ENCODE measurements at regions not wholly inside any gene's neighbourhood (a gene's known extent, or its start where the extent isn't known, plus 50 kb on each side); places are given as distances from the start of the nearest gene placed in this dataset.

DNA sequence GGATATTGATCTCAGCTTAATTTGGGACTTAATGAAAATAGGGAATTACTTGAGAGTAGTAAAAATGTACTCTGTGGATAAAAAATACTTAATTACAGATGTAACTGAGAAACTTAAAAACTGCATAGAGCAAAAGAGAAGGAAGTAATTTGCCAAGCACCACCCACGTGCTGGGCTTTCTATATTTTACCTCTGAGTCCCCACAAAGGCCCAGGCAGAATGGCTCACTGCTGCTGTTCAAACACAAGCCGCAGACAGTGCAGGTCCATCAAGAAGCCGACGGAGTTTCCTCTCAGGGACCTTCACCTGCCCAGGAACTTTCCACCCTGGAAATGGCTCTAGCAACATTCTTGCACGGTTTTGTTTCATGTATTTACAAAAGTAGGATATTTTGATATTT lies 77.2 kb upstream of the TRPM1 start:
- Histone ChIP-seq H3K9me3 (replicated peaks) (peaks cover 41% of the 10 kb centered on the region), H3K4me3 (no peak overlapping the region), H3K36me3 (no peaks in the 10 kb centered on the region), H3K4me1 (no peaks in the 10 kb centered on the region), H3K27ac (replicated peaks) (no peak overlapping the region), H3K27me3 (ENCODE audit: low read depth) (no peaks in the 10 kb centered on the region)
- intact Hi-C loops (cut with micrococcal nuclease): no loop called here
- DNase-seq: no peak
- TF ChIP-seq, protein P1, sequence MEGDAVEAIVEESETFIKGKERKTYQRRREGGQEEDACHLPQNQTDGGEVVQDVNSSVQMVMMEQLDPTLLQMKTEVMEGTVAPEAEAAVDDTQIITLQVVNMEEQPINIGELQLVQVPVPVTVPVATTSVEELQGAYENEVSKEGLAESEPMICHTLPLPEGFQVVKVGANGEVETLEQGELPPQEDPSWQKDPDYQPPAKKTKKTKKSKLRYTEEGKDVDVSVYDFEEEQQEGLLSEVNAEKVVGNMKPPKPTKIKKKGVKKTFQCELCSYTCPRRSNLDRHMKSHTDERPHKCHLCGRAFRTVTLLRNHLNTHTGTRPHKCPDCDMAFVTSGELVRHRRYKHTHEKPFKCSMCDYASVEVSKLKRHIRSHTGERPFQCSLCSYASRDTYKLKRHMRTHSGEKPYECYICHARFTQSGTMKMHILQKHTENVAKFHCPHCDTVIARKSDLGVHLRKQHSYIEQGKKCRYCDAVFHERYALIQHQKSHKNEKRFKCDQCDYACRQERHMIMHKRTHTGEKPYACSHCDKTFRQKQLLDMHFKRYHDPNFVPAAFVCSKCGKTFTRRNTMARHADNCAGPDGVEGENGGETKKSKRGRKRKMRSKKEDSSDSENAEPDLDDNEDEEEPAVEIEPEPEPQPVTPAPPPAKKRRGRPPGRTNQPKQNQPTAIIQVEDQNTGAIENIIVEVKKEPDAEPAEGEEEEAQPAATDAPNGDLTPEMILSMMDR (IDR thresholded peaks at IDR 0.05; ENCODE audit: borderline replicate concordance): no peak

DNA sequence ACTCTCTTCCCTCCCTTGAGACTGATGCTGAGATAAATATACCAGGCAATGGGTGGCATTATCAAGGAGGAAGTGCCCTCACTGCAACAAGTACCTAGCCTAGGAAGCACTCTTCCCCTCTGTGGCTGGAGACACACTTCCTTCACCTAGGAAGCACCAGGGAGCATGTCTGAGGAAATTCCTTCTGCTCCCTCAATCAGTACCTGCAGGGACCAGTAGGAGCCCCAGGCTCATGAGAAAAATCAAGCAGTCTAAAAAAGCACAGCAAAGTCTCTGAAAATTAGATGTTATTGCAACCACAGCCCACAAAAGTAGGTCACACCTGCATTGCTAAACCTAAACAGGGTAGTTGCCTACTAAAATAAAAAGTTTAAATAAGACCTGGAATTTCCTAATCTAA lies 78.2 kb upstream of the TRPM1 start:
- no peak overlapping the region for H3K27ac ChIP-seq (replicated peaks)
- intact Hi-C loops (cut with micrococcal nuclease): no loop called here
- no peak overlapping the region for H3K4me3 ChIP-seq
- peaks cover 41% of the 10 kb centered on the region for H3K9me3 ChIP-seq (replicated peaks)
- no peak for DNase-seq
- H3K27me3 ChIP-seq (ENCODE audit: low read depth): no peaks in the 10 kb centered on the region
- TF ChIP-seq, protein P1 (IDR thresholded peaks at IDR 0.05; ENCODE audit: borderline replicate concordance): no peak
- no peaks in the 10 kb centered on the region for H3K36me3 ChIP-seq
- no peaks in the 10 kb centered on the region for H3K4me1 ChIP-seq

DNA sequence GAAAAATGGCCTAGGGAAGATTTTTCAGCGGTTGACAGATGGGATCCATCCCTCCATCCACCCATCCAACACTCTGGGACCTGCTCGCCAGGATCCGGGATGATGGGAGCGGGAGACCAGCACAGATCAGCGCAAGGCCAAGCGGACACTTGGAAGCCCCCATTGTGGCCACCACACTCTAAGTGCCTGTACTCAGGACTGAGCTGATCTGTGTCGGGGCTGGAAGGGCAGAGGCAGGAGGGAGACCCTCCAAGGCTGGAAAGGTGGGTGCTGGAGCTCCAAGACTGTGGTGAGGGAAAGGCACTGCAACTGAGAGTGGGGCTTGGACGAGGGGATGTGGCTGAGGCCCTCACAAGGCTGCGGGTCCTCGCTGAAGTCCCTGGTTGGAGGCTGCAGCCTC lies 91.8 kb upstream of the TRPM1 start:
- no peaks in the 10 kb centered on the region for H3K27me3 ChIP-seq (ENCODE audit: low read depth)
- H3K9me3 ChIP-seq (replicated peaks): peaks cover 25% of the 10 kb centered on the region
- no peaks in the 10 kb centered on the region for H3K4me1 ChIP-seq
- H3K27ac ChIP-seq (replicated peaks): no peak overlapping the region
- TF ChIP-seq, protein P1 (IDR thresholded peaks at IDR 0.05; ENCODE audit: borderline replicate concordance): no peak
- intact Hi-C loops (cut with micrococcal nuclease): no loop called here
- H3K36me3 ChIP-seq: no peaks in the 10 kb centered on the region
- H3K4me3 ChIP-seq: no peak overlapping the region
- no peak for DNase-seq

DNA sequence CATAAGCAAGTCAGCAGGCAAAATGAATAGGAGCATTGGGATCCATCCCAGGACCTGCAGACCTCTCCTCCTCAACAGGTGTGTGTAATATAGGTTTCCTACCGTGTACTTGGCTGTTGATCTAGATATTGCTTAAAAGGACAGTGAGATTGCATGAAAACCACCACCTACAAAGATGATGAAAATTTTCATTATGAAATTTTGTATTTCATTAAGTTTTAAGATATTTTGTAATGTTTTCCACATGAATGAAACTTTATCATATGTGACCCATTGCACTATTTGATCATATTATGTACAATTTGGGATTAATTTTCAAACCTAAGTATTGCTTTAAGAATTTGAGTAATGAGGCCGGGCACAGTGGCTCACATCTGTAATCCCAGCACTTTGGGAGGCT lies 94.3 kb upstream of the TRPM1 start:
- no peak overlapping the region for H3K4me3 ChIP-seq
- H3K27ac ChIP-seq (replicated peaks): no peak overlapping the region
- H3K9me3 ChIP-seq (replicated peaks): no peaks in the 10 kb centered on the region
- no peaks in the 10 kb centered on the region for H3K27me3 ChIP-seq (ENCODE audit: low read depth)
- H3K4me1 ChIP-seq: peaks cover 8% of the 10 kb centered on the region
- intact Hi-C loops (cut with micrococcal nuclease): no loop called here
- DNase-seq: no peak
- TF ChIP-seq, protein P1 (IDR thresholded peaks at IDR 0.05; ENCODE audit: borderline replicate concordance): no peak
- H3K36me3 ChIP-seq: no peaks in the 10 kb centered on the region

DNA sequence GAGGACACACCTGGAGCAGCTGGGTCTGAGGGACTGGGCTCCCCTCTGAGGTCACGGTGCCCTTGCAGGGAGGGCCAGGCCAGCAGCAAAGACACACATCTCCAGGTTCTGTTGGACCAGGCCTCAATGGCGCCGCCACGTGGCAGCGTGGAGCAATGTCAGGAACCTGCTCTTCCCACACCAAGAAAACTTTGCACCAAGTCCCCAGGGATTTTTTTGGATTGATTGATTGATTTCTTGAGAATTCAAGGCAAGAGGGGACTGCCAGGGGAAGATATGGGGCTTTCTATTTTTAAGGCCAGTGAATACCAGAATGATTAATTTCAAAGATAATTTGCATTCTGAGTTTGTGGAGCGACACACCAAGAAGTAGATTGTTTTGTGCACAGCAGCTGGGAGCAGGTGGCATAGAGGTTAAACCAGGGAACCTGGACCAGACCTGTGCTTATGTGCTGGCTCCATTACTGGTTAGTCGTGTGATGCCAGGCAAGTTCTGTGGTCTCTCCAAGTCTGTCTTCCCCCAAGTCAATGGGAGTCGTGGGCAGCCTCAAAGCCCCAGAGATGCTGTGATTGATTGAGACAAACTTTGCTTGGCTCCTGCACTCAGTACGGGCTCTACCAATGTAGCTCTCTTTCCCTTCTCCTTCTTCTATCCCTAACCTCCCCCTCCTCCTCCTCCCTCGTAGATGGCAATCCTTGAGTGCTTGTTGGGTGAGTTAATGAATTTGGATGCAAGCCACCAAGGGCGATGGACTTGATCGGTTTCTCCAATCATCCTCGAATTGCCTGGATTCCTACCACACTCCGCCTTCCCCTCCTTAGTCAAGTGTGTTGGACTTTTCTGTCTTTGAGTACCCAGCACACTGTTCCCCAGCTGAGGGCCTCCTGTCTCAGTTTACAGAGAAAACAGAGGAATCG lies 96.2 kb upstream of the TRPM1 start:
- H3K4me3 ChIP-seq: no peak overlapping the region
- no peaks in the 10 kb centered on the region for H3K9me3 ChIP-seq (replicated peaks)
- peaks cover 10% of the 10 kb centered on the region for H3K4me1 ChIP-seq
- DNase-seq: peak; percentile 36
- no peaks in the 10 kb centered on the region for H3K27me3 ChIP-seq (ENCODE audit: low read depth)
- no peak overlapping the region for H3K27ac ChIP-seq (replicated peaks)
- intact Hi-C loops (cut with micrococcal nuclease): no loop called here
- TF ChIP-seq, protein P1 (IDR thresholded peaks at IDR 0.05; ENCODE audit: borderline replicate concordance): peak; percentile 61
- H3K36me3 ChIP-seq: no peaks in the 10 kb centered on the region

All from left ventricle myocardium inferior (tissue), 1 donor.